ENCODE measurements at regions not wholly inside any gene's neighbourhood (a gene's known extent, or its start where the extent isn't known, plus 50 kb on each side); places are given as distances from the start of the nearest gene placed in this dataset.

GRCh38 chrX:42973321-42973720, 195.4 kb upstream of the PPP1R2C start:
- Histone ChIP-seq H4K91ac (ENCODE audit: low read depth, low read length) (no peak overlapping the region), H4K8ac (ENCODE audit: low read depth, low read length) (no peak overlapping the region), H2BK12ac (ENCODE audit: low read length) (no peak overlapping the region), H2BK5ac (ENCODE audit: low read depth, low read length, poor library complexity) (no peak overlapping the region), H2BK120ac (ENCODE audit: insufficient read depth, low read length, poor library complexity) (no peak overlapping the region), H3K79me2 (ENCODE audit: control insufficient read depth, insufficient read depth, low read length, poor library complexity) (no peaks in the 10 kb centered on the region), H3K9me3 (ENCODE audit: insufficient read depth, low read depth, low read length) (peaks cover 5% of the 10 kb centered on the region), H4K12ac (ENCODE audit: low read depth, low read length) (no peak overlapping the region), H3K79me1 (ENCODE audit: low read length) (peaks cover 17% of the 10 kb centered on the region), H3K27me3 (ENCODE audit: insufficient read depth, low read length) (no peaks in the 10 kb centered on the region), H3K4me2 (ENCODE audit: low read length) (no peak overlapping the region), H3K18ac (ENCODE audit: low read length) (no peak overlapping the region), H3K27ac (ENCODE audit: low read depth, low read length) (no peak overlapping the region), H3K4me1 (ENCODE audit: control insufficient read depth in 1 of 2, insufficient read depth in 2 of 2, low read length in 2 of 2) (no peaks in the 10 kb centered on the region), H3K23ac (ENCODE audit: low read length) (no peak overlapping the region), H2AK5ac (ENCODE audit: low read length) (no peak overlapping the region), H3K4ac (ENCODE audit: low read depth, low read length) (no peak overlapping the region), H3K9ac (ENCODE audit: low read length) (no peak overlapping the region), H3K4me3 (ENCODE audit: low read depth, low read length) (no peak overlapping the region), H3K36me3 (ENCODE audit: control insufficient read depth in 1 of 2, insufficient read depth in 2 of 2, low read length in 2 of 2) (peaks cover 0 to 2% of the 10 kb centered on the region in 2 experiments), H2AFZ (ENCODE audit: insufficient read depth, low read length, poor library complexity) (no peak overlapping the region), H3K14ac (ENCODE audit: low read length) (no peak overlapping the region)
- WGBS (ENCODE audit: extremely low coverage, insufficient coverage, insufficient read length) = no CpG with 5 or more reads among the region's 2 CpGs
- DNase-seq = no peak

- H4K8ac ChIP-seq (ENCODE audit: low read depth, low read length) = peak overlapping the region; percentile 80
- H3K27me3 ChIP-seq (ENCODE audit: insufficient read depth, low read length) = no peaks in the 10 kb centered on the region
- H3K4me2 ChIP-seq (ENCODE audit: low read length) = no peak overlapping the region
- no peak for DNase-seq
- H3K27ac ChIP-seq (ENCODE audit: low read depth, low read length) = peak overlapping the region; percentile 90
- H4K91ac ChIP-seq (ENCODE audit: low read depth, low read length) = peak overlapping the region; percentile 98
- H3K79me2 ChIP-seq (ENCODE audit: control insufficient read depth, insufficient read depth, low read length, poor library complexity) = no peaks in the 10 kb centered on the region
- no peak overlapping the region for H2AFZ ChIP-seq (ENCODE audit: insufficient read depth, low read length, poor library complexity)
- WGBS (ENCODE audit: extremely low coverage, insufficient coverage, insufficient read length) = no CpG with 5 or more reads among the region's 2 CpGs
- peaks cover 19% of the 10 kb centered on the region for H3K79me1 ChIP-seq (ENCODE audit: low read length)
- peak overlapping the region; percentile 96 for H2BK120ac ChIP-seq (ENCODE audit: insufficient read depth, low read length, poor library complexity)
- peaks cover 5% of the 10 kb centered on the region for H3K9me3 ChIP-seq (ENCODE audit: insufficient read depth, low read depth, low read length)
- H3K4ac ChIP-seq (ENCODE audit: low read depth, low read length) = peak overlapping the region; percentile 52
- H3K9ac ChIP-seq (ENCODE audit: low read length) = no peak overlapping the region
- no peak overlapping the region for H4K12ac ChIP-seq (ENCODE audit: low read depth, low read length)
- peaks cover 0 to 2% of the 10 kb centered on the region in 2 experiments for H3K36me3 ChIP-seq (ENCODE audit: control insufficient read depth in 1 of 2, insufficient read depth in 2 of 2, low read length in 2 of 2)
- peak overlapping the region; percentile 90 for H3K18ac ChIP-seq (ENCODE audit: low read length)
- no peaks in the 10 kb centered on the region for H3K4me1 ChIP-seq (ENCODE audit: control insufficient read depth in 1 of 2, insufficient read depth in 2 of 2, low read length in 2 of 2)
- no peak overlapping the region for H3K23ac ChIP-seq (ENCODE audit: low read length)
- no peak overlapping the region for H3K4me3 ChIP-seq (ENCODE audit: low read depth, low read length)
- H2BK12ac ChIP-seq (ENCODE audit: low read length) = peak overlapping the region; percentile 92
- H3K14ac ChIP-seq (ENCODE audit: low read length) = peak overlapping the region; percentile 89
- peak overlapping the region; percentile 91 for H2AK5ac ChIP-seq (ENCODE audit: low read length)
- peak overlapping the region; percentile 99 for H2BK5ac ChIP-seq (ENCODE audit: low read depth, low read length, poor library complexity)
Measured at GRCh38 chrX:42975906-42976305, 197.9 kb upstream of the PPP1R2C start.

GRCh38 chrX:42976746-42977366, 198.9 kb upstream of the PPP1R2C start:
- Histone ChIP-seq H3K27me3 (ENCODE audit: insufficient read depth, low read length) (no peaks in the 10 kb centered on the region), H3K9ac (ENCODE audit: low read length) (no peak overlapping the region), H2BK120ac (ENCODE audit: insufficient read depth, low read length, poor library complexity) (peak overlapping the region; percentile 96), H4K12ac (ENCODE audit: low read depth, low read length) (no peak overlapping the region), H4K8ac (ENCODE audit: low read depth, low read length) (no peak overlapping the region), H3K79me1 (ENCODE audit: low read length) (peaks cover 19% of the 10 kb centered on the region), H3K4me2 (ENCODE audit: low read length) (no peak overlapping the region), H3K14ac (ENCODE audit: low read length) (peak overlapping the region; percentile 89), H2BK12ac (ENCODE audit: low read length) (peak overlapping the region; percentile 87), H3K79me2 (ENCODE audit: control insufficient read depth, insufficient read depth, low read length, poor library complexity) (no peaks in the 10 kb centered on the region), H3K23ac (ENCODE audit: low read length) (no peak overlapping the region), H3K36me3 (ENCODE audit: control insufficient read depth in 1 of 2, insufficient read depth in 2 of 2, low read length in 2 of 2) (peaks cover 0 to 2% of the 10 kb centered on the region in 2 experiments), H3K9me3 (ENCODE audit: insufficient read depth, low read depth, low read length) (peaks cover 5% of the 10 kb centered on the region), H2AK5ac (ENCODE audit: low read length) (peak overlapping the region; percentile 91), H2BK5ac (ENCODE audit: low read depth, low read length, poor library complexity) (peak overlapping the region; percentile 99), H3K4ac (ENCODE audit: low read depth, low read length) (peak overlapping the region; percentile 52), H3K18ac (ENCODE audit: low read length) (no peak overlapping the region), H3K27ac (ENCODE audit: low read depth, low read length) (peak overlapping the region; percentile 90), H3K4me3 (ENCODE audit: low read depth, low read length) (no peak overlapping the region), H2AFZ (ENCODE audit: insufficient read depth, low read length, poor library complexity) (no peak overlapping the region), H3K4me1 (ENCODE audit: control insufficient read depth in 1 of 2, insufficient read depth in 2 of 2, low read length in 2 of 2) (no peaks in the 10 kb centered on the region), H4K91ac (ENCODE audit: low read depth, low read length) (peak overlapping the region; percentile 98)
- DNase-seq = peak; percentile 73 to 82
- no CpG with 5 or more reads among the region's 2 CpGs for WGBS (ENCODE audit: extremely low coverage, insufficient coverage, insufficient read length)

- Histone ChIP-seq H3K36me3 (ENCODE audit: control insufficient read depth in 1 of 2, insufficient read depth in 2 of 2, low read length in 2 of 2) (peaks cover 0 to 2% of the 10 kb centered on the region in 2 experiments), H3K27me3 (ENCODE audit: insufficient read depth, low read length) (no peaks in the 10 kb centered on the region), H3K23ac (ENCODE audit: low read length) (no peak overlapping the region), H4K12ac (ENCODE audit: low read depth, low read length) (no peak overlapping the region), H3K4me2 (ENCODE audit: low read length) (no peak overlapping the region), H3K4ac (ENCODE audit: low read depth, low read length) (no peak overlapping the region), H2BK5ac (ENCODE audit: low read depth, low read length, poor library complexity) (peak overlapping the region; percentile 73), H4K91ac (ENCODE audit: low read depth, low read length) (no peak overlapping the region), H2AFZ (ENCODE audit: insufficient read depth, low read length, poor library complexity) (no peak overlapping the region), H3K18ac (ENCODE audit: low read length) (no peak overlapping the region), H3K79me1 (ENCODE audit: low read length) (peaks cover 19% of the 10 kb centered on the region), H3K79me2 (ENCODE audit: control insufficient read depth, insufficient read depth, low read length, poor library complexity) (no peaks in the 10 kb centered on the region), H3K14ac (ENCODE audit: low read length) (peak overlapping the region; percentile 37), H2AK5ac (ENCODE audit: low read length) (no peak overlapping the region), H2BK120ac (ENCODE audit: insufficient read depth, low read length, poor library complexity) (peak overlapping the region; percentile 60), H4K8ac (ENCODE audit: low read depth, low read length) (no peak overlapping the region), H3K27ac (ENCODE audit: low read depth, low read length) (peak overlapping the region; percentile 87), H2BK12ac (ENCODE audit: low read length) (no peak overlapping the region), H3K4me3 (ENCODE audit: low read depth, low read length) (no peak overlapping the region), H3K9me3 (ENCODE audit: insufficient read depth, low read depth, low read length) (peaks cover 5% of the 10 kb centered on the region), H3K4me1 (ENCODE audit: control insufficient read depth in 1 of 2, insufficient read depth in 2 of 2, low read length in 2 of 2) (no peaks in the 10 kb centered on the region), H3K9ac (ENCODE audit: low read length) (no peak overlapping the region)
- peak; percentile 44 to 80 for DNase-seq
- no CpG with 5 or more reads among the region's 3 CpGs for WGBS (ENCODE audit: extremely low coverage, insufficient coverage, insufficient read length)
Measured at GRCh38 chrX:42978655-42979379, 200.9 kb upstream of the PPP1R2C start.

Measured in trophoblast cell (in vitro differentiated cells and primary cell).